Smooth muscle cell (in vitro differentiated cells): ENCODE measurements at regions not wholly inside any gene's neighbourhood (a gene's known extent, or its start where the extent isn't known, plus 50 kb on each side); places are given as distances from the start of the nearest gene placed in this dataset.

Experiments
- DNase-seq: peaks from one replicate; lab custom pipeline; 2025; ENCODE audit not compliant: unreplicated experiment; lab: John Stamatoyannopoulos, UW
- H2AFZ ChIP-seq: fragments of 200-600 bp; sonication (generic); 2 replicates; pipeline ENCODE4 v1.6.0; 2016; ENCODE audit warnings: antibody characterized with exemption, low read depth, mild to moderate bottlenecking
- H3F3A ChIP-seq: fragments of 200-600 bp; sonication (generic); 2 replicates; pipeline ENCODE4 v1.6.0; 2017; ENCODE audit warnings: antibody characterized with exemption, low read depth
- H3K27ac ChIP-seq: fragments of 200-600 bp; sonication (generic); 2 replicates; pipeline ENCODE4 v1.5.1; 2016; ENCODE audit warnings: low read depth, mild to moderate bottlenecking
- H3K27me3 ChIP-seq: fragments of 200-600 bp; sonication (generic); 2 replicates; pipeline ENCODE4 v1.6.1; 2016; ENCODE audit warnings: low read depth, mild to moderate bottlenecking
- H3K36me3 ChIP-seq: fragments of 200-600 bp; sonication (generic); 2 replicates; pipeline ENCODE4 v1.5.1; 2016; ENCODE audit warnings: low read depth
- H3K4me1 ChIP-seq: fragments of 200-600 bp; sonication (generic); 2 replicates; pipeline ENCODE4 v1.5.1; 2016; ENCODE audit warnings: low read depth
- H3K4me2 ChIP-seq: fragments of 200-600 bp; sonication (generic); 2 replicates; pipeline ENCODE4 v1.6.0; 2016; ENCODE audit warnings: mild to moderate bottlenecking
- H3K4me3 ChIP-seq: fragments of 200-600 bp; sonication (generic); 2 replicates; pipeline ENCODE4 v1.5.1; 2016; ENCODE audit warnings: mild to moderate bottlenecking
- H3K79me2 ChIP-seq: fragments of 200-600 bp; sonication (generic); 2 replicates; pipeline ENCODE4 v1.6.0; 2016; ENCODE audit warnings: low read depth, mild to moderate bottlenecking
- H3K9ac ChIP-seq: fragments of 200-600 bp; sonication (generic); 2 replicates; pipeline ENCODE4 v1.6.0; 2016; ENCODE audit warnings: low read depth
- H3K9me3 ChIP-seq: fragments of 200-600 bp; sonication (generic); replicated peaks from 2 replicates; pipeline ENCODE4 v1.5.1; 2016; ENCODE audit warnings: low read depth
- H4K20me1 ChIP-seq: fragments of 200-600 bp; sonication (generic); 2 replicates; pipeline ENCODE4 v1.6.0; 2016; ENCODE audit warnings: low read depth
- CTCF ChIP-seq: fragments of 200-600 bp; sonication (generic); IDR thresholded peaks from 2 replicates; pipeline ENCODE4 v1.5.1; 2017; ENCODE audit warnings: borderline replicate concordance, mild to moderate bottlenecking, antibody characterized with exemption; ENCODE audit not compliant: insufficient read depth, poor library complexity, severe bottlenecking
- WGBS: methylation state at CpG from one replicate; pipeline ENCODE4 v1.1.7; 2016; ENCODE audit warnings: low lambda C conversion rate; 5-methylcytosine and 5-hydroxymethylcytosine counted together

GRCh38 chr10:120272350-120272749, 184.7 kb upstream of the PLPP4 start:
- H3F3A ChIP-seq = no peaks in the 10 kb centered on the region
- no peaks in the 10 kb centered on the region for H4K20me1 ChIP-seq
- H3K4me2 ChIP-seq = no peak overlapping the region
- H3K9ac ChIP-seq = no peak overlapping the region
- no peak overlapping the region for H3K4me3 ChIP-seq
- no peaks in the 10 kb centered on the region for H3K27me3 ChIP-seq
- 93% methylated on average over 2 of the region's 2 CpGs for WGBS
- H2AFZ ChIP-seq = no peak overlapping the region
- TF ChIP-seq CTCF = no peak
- DNase-seq = no peak
- no peak overlapping the region for H3K27ac ChIP-seq
- H3K36me3 ChIP-seq = no peaks in the 10 kb centered on the region
- no peaks in the 10 kb centered on the region for H3K79me2 ChIP-seq
- H3K9me3 ChIP-seq = no peaks in the 10 kb centered on the region
- no peaks in the 10 kb centered on the region for H3K4me1 ChIP-seq

DNA sequence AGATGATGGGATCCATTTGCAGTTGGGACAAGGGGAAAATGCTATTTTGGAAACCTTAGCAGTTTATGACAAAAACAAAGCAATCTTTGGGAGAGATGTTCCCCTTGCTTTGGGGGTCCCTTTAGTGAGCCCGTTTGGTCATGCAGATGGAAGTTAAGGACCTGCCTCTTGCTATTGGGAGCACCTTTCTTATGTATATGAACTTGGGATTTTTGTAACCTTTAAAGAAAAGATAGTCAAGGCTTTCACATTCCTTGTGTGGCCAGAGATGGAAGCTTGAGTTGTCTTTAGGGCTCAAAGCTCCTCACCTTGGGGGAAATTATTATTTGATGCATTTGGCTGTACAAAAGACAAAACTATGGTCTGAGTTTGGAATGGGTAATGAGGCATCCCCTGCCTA, 179.0 kb upstream of the PLPP4 start:
- TF ChIP-seq CTCF = no peak
- H2AFZ ChIP-seq = no peak overlapping the region
- H3K9ac ChIP-seq = no peak overlapping the region
- no peaks in the 10 kb centered on the region for H4K20me1 ChIP-seq
- H3F3A ChIP-seq = no peaks in the 10 kb centered on the region
- no peaks in the 10 kb centered on the region for H3K9me3 ChIP-seq
- H3K4me3 ChIP-seq = no peak overlapping the region
- no peaks in the 10 kb centered on the region for H3K4me1 ChIP-seq
- no peak overlapping the region for H3K27ac ChIP-seq
- H3K36me3 ChIP-seq = no peaks in the 10 kb centered on the region
- no peaks in the 10 kb centered on the region for H3K27me3 ChIP-seq
- DNase-seq = no peak
- H3K79me2 ChIP-seq = no peaks in the 10 kb centered on the region
- 4% methylated on average over 1 of the region's 1 CpG for WGBS
- no peak overlapping the region for H3K4me2 ChIP-seq

DNA sequence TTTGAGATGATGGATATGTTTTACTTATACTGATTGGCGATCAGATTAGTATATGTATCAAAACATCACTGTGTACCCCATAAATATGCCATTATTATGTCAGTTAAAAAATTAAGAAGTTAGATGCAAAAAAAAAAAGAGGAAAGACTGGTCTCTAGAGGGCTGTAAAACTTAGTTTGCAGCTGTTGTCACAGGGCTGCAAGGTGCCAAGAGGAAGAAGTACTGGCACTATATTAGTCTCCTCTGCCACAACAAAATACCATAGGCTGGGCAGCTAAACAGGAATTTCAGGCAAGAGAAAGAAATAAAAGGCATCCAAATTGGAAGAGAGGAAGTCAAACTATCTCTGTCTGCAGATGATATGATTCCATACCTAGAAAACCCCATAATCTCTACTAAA, 177.8 kb upstream of the PLPP4 start:
- Histone ChIP-seq H3K4me2 (no peak overlapping the region), H4K20me1 (no peaks in the 10 kb centered on the region)

More for the DNA sequence above, 177.8 kb upstream of the PLPP4 start:
- Histone ChIP-seq H3K27me3 (no peaks in the 10 kb centered on the region), H3K79me2 (no peaks in the 10 kb centered on the region), H3K36me3 (no peaks in the 10 kb centered on the region), H3K9ac (no peak overlapping the region), H3K27ac (no peak overlapping the region), H3K4me3 (no peak overlapping the region), H2AFZ (no peak overlapping the region), H3K4me1 (no peaks in the 10 kb centered on the region), H3F3A (no peaks in the 10 kb centered on the region), H3K9me3 (no peaks in the 10 kb centered on the region)
- TF ChIP-seq CTCF = no peak
- 83% methylated on average over 1 of the region's 1 CpG for WGBS
- DNase-seq = no peak
